ENCODE measurements at regions not wholly inside any gene's neighbourhood (a gene's known extent, or its start where the extent isn't known, plus 50 kb on each side); places are given as distances from the start of the nearest gene placed in this dataset.

DNA sequence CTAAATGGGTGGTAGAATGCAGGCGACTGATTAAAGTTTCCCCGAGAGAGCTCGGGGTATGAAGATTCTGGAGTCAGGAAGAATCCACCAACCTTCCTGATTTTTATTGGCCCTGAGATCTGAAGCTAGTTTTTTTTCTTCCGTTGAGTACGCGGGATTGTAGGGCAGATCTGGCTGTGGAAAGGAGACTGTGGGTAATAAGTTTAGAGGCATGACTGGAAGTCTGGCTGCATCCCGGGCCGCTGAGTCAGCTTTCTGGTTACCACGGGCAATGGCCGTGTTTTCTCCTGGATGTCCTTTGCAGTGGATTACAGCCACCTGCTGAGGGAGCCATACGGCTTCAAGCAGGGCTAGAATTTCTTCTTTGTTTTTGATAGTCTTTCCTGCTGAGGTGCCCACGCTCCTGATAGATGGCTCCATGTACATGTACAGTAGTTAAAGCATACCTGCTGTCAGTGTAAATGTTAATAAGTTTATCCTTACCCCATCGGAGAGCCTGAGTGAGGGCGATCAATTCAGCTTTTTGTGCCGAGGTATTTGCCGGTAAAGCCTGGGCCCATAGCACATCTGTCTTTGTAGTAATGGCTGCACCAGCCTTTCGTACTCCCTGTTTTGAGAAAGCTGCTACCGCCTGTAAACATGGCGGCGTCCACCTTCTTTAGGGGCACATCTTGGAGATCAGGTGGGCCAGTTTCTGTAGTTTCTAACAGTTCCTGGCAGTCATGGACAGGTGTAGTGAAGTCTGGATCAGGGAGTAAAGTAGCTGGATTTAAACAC lies 154.0 kb downstream of the TRIM27 start:
- Histone ChIP-seq H3K4me1 (ENCODE audit: low read depth, poor library complexity, severe bottlenecking) (no peaks in the 10 kb centered on the region), H4K20me1 (ENCODE audit: insufficient read depth) (no peaks in the 10 kb centered on the region), H3K79me2 (ENCODE audit: insufficient read depth, low read depth) (no peaks in the 10 kb centered on the region), H2AFZ (ENCODE audit: low read depth) (no peak overlapping the region), H3K4me3 (IDR thresholded peaks at IDR 0.05; ENCODE audit: insufficient read depth, low read depth, low read length) (no peak overlapping the region), H3K27ac (no peak overlapping the region), H3K36me3 (ENCODE audit: insufficient read depth) (no peaks in the 10 kb centered on the region), H3K27me3 (ENCODE audit: insufficient read depth, low read depth) (no peaks in the 10 kb centered on the region; the same call in 1 of the 2 replicates), H3K4me2 (no peak overlapping the region), H3K9ac (no peak overlapping the region)
- TF ChIP-seq, protein P1, sequence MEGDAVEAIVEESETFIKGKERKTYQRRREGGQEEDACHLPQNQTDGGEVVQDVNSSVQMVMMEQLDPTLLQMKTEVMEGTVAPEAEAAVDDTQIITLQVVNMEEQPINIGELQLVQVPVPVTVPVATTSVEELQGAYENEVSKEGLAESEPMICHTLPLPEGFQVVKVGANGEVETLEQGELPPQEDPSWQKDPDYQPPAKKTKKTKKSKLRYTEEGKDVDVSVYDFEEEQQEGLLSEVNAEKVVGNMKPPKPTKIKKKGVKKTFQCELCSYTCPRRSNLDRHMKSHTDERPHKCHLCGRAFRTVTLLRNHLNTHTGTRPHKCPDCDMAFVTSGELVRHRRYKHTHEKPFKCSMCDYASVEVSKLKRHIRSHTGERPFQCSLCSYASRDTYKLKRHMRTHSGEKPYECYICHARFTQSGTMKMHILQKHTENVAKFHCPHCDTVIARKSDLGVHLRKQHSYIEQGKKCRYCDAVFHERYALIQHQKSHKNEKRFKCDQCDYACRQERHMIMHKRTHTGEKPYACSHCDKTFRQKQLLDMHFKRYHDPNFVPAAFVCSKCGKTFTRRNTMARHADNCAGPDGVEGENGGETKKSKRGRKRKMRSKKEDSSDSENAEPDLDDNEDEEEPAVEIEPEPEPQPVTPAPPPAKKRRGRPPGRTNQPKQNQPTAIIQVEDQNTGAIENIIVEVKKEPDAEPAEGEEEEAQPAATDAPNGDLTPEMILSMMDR (conservative IDR thresholded peaks at IDR 0.05; ENCODE audit: low read depth, low read length), result no peak

DNA sequence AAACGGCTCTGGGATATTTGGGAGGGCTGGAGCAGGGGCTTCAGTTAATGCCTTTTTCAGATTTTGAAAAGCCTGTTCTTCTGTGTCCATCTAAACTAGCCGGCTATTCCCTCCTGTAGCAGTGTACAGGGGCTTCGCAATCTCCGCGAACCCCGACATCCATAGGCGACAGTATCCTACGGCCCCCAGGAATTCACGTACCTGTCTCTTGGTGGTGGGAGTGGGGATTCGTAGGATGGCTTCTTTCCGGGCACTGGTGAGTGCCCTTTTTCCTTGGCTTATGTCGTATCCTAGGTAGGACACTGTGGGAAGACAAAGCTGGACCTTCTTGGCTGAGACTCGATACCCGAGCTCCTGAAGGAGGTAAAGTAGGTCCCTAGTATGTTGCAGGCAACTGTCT lies 153.1 kb downstream of the TRIM27 start:
- Histone ChIP-seq H4K20me1 (ENCODE audit: insufficient read depth) (no peaks in the 10 kb centered on the region), H3K4me2 (no peak overlapping the region), H2AFZ (ENCODE audit: low read depth) (no peak overlapping the region), H3K27me3 (ENCODE audit: insufficient read depth, low read depth) (no peaks in the 10 kb centered on the region; the same call in 1 of the 2 replicates), H3K79me2 (ENCODE audit: insufficient read depth, low read depth) (no peaks in the 10 kb centered on the region), H3K9ac (no peak overlapping the region), H3K4me3 (IDR thresholded peaks at IDR 0.05; ENCODE audit: insufficient read depth, low read depth, low read length) (no peak overlapping the region), H3K4me1 (ENCODE audit: low read depth, poor library complexity, severe bottlenecking) (no peaks in the 10 kb centered on the region), H3K36me3 (ENCODE audit: insufficient read depth) (no peaks in the 10 kb centered on the region), H3K27ac (no peak overlapping the region)
- TF ChIP-seq, protein P1 (conservative IDR thresholded peaks at IDR 0.05; ENCODE audit: low read depth, low read length), result no peak

DNA sequence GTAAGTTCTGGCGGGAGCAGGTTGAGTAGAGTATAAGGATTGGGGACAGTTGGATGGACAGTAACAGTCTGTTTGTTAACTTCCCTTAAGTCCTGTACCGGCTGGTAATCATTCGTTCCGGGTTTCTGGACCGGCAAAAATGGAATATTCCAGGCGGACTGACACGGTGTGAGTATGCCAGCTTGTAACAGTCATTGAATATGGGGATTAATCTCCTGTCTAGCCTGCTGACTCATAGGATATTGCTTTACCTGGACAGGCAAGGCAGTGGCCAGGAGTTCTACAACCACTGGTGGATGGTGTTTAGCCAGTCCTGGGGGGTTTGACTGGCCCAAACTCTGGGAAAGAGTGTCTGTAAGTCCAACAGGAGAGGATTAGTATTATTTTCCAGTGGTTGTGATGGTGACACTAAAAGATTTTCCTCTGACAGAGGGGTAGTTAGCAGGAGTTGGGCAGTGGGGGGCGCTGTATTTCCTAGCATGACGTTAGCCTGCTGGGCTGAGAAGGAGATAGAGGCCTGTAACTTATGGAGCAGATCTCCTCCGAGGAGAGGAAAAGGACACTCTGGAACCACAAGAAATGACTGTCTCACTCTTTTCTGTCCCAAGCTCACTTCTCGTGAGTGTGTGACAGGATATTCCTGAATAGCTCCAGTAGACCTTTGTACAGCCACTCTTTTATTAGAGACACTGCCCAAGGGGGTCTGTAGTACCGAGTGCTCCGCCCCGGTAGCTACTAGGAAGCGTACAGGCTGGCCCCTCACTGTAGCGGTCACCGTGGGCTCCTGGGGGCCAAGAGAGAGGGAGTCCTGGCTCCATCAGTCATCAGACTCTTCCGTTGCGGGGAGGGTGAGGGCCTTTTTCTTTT lies 152.2 kb downstream of the TRIM27 start:
- H3K27me3 ChIP-seq (ENCODE audit: insufficient read depth, low read depth), result no peaks in the 10 kb centered on the region; the same call in 1 of the 2 replicates
- H2AFZ ChIP-seq (ENCODE audit: low read depth), result no peak overlapping the region
- no peak overlapping the region for H3K27ac ChIP-seq

More for the DNA sequence above, 152.2 kb downstream of the TRIM27 start:
- Histone ChIP-seq H3K4me3 (IDR thresholded peaks at IDR 0.05; ENCODE audit: insufficient read depth, low read depth, low read length) (no peak overlapping the region), H3K79me2 (ENCODE audit: insufficient read depth, low read depth) (no peaks in the 10 kb centered on the region), H4K20me1 (ENCODE audit: insufficient read depth) (no peaks in the 10 kb centered on the region), H3K4me1 (ENCODE audit: low read depth, poor library complexity, severe bottlenecking) (no peaks in the 10 kb centered on the region), H3K4me2 (no peak overlapping the region), H3K9ac (no peak overlapping the region), H3K36me3 (ENCODE audit: insufficient read depth) (no peaks in the 10 kb centered on the region)
- TF ChIP-seq, protein P1 (conservative IDR thresholded peaks at IDR 0.05; ENCODE audit: low read depth, low read length), result no peak

All from KMS-11 (cell line).